GM12878 (cell line): ENCODE measurements at regions not wholly inside any gene's neighbourhood (a gene's known extent, or its start where the extent isn't known, plus 50 kb on each side); places are given as distances from the start of the nearest gene placed in this dataset.

Source experiments
- JUND ChIP-seq: IDR thresholded peaks from 2 replicates; pipeline ENCODE4 v1.6.1; 2012; ENCODE audit warnings: low read depth, mild to moderate bottlenecking, low read length, improper control_type of control experiment, moderate library complexity
- KAT2A ChIP-seq: conservative IDR thresholded peaks from 2 replicates; pipeline ENCODE4 v1.6.1; 2011; ENCODE audit warnings: low read depth, low read length; ENCODE audit not compliant: control insufficient read depth
- TF ChIP-seq, protein P1 (sequence below): fragments of 450-650 bp; formaldehyde crosslinking; IDR thresholded peaks from 2 replicates; pipeline ENCODE4 v1.5.0; 2022; ENCODE audit warnings: mild to moderate bottlenecking, missing genetic modification characterization
- TF ChIP-seq, protein P2 (sequence below): fragments of 450-650 bp; IDR thresholded peaks from 2 replicates; pipeline ENCODE4 v1.6.1; 2017; ENCODE audit warnings: borderline replicate concordance
- TF ChIP-seq, protein P3 (sequence below): fragments of 450-650 bp; IDR thresholded peaks from 2 replicates; pipeline ENCODE4 v1.6.1; 2016; ENCODE audit warnings: mild to moderate bottlenecking, moderate library complexity, borderline replicate concordance
- TF ChIP-seq, protein P4 (sequence below): IDR thresholded peaks from 2 replicates; pipeline ENCODE4 v1.6.1; 2012; ENCODE audit warnings: low read depth, low read length, improper control_type of control experiment

DNA sequence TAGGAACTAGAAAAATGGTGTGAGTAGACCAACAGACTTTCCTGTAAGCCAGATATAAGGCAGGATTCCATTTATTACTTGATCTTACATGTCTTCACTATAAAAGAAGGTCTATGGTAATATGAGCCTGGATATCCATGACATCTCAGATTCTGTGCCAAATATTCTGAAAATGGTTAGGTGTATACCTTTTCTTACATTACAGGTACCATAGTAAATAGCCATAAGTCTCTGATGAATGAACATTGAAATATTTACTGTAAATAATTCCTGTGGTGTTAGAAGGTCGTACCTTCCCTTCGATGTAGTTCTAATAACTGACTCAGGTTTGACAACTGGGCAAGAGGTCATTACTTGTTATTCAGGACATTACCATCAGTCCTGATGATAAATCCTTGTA, 657.9 kb downstream of the BRINP3 start (continued):
- TF ChIP-seq, protein P1, sequence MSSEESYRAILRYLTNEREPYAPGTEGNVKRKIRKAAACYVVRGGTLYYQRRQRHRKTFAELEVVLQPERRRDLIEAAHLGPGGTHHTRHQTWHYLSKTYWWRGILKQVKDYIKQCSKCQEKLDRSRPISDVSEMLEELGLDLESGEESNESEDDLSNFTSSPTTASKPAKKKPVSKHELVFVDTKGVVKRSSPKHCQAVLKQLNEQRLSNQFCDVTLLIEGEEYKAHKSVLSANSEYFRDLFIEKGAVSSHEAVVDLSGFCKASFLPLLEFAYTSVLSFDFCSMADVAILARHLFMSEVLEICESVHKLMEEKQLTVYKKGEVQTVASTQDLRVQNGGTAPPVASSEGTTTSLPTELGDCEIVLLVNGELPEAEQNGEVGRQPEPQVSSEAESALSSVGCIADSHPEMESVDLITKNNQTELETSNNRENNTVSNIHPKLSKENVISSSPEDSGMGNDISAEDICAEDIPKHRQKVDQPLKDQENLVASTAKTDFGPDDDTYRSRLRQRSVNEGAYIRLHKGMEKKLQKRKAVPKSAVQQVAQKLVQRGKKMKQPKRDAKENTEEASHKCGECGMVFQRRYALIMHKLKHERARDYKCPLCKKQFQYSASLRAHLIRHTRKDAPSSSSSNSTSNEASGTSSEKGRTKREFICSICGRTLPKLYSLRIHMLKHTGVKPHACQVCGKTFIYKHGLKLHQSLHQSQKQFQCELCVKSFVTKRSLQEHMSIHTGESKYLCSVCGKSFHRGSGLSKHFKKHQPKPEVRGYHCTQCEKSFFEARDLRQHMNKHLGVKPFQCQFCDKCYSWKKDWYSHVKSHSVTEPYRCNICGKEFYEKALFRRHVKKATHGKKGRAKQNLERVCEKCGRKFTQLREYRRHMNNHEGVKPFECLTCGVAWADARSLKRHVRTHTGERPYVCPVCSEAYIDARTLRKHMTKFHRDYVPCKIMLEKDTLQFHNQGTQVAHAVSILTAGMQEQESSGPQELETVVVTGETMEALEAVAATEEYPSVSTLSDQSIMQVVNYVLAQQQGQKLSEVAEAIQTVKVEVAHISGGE (CRISPR knock-in tag), result no peak
- TF ChIP-seq, protein P2, sequence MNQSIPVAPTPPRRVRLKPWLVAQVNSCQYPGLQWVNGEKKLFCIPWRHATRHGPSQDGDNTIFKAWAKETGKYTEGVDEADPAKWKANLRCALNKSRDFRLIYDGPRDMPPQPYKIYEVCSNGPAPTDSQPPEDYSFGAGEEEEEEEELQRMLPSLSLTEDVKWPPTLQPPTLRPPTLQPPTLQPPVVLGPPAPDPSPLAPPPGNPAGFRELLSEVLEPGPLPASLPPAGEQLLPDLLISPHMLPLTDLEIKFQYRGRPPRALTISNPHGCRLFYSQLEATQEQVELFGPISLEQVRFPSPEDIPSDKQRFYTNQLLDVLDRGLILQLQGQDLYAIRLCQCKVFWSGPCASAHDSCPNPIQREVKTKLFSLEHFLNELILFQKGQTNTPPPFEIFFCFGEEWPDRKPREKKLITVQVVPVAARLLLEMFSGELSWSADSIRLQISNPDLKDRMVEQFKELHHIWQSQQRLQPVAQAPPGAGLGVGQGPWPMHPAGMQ, result no peak
- no peak for TF ChIP-seq JUND
- TF ChIP-seq, protein P3, sequence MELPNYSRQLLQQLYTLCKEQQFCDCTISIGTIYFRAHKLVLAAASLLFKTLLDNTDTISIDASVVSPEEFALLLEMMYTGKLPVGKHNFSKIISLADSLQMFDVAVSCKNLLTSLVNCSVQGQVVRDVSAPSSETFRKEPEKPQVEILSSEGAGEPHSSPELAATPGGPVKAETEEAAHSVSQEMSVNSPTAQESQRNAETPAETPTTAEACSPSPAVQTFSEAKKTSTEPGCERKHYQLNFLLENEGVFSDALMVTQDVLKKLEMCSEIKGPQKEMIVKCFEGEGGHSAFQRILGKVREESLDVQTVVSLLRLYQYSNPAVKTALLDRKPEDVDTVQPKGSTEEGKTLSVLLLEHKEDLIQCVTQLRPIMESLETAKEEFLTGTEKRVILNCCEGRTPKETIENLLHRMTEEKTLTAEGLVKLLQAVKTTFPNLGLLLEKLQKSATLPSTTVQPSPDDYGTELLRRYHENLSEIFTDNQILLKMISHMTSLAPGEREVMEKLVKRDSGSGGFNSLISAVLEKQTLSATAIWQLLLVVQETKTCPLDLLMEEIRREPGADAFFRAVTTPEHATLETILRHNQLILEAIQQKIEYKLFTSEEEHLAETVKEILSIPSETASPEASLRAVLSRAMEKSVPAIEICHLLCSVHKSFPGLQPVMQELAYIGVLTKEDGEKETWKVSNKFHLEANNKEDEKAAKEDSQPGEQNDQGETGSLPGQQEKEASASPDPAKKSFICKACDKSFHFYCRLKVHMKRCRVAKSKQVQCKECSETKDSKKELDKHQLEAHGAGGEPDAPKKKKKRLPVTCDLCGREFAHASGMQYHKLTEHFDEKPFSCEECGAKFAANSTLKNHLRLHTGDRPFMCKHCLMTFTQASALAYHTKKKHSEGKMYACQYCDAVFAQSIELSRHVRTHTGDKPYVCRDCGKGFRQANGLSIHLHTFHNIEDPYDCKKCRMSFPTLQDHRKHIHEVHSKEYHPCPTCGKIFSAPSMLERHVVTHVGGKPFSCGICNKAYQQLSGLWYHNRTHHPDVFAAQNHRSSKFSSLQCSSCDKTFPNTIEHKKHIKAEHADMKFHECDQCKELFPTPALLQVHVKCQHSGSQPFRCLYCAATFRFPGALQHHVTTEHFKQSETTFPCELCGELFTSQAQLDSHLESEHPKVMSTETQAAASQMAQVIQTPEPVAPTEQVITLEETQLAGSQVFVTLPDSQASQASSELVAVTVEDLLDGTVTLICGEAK, result no peak
- TF ChIP-seq, protein P4, sequence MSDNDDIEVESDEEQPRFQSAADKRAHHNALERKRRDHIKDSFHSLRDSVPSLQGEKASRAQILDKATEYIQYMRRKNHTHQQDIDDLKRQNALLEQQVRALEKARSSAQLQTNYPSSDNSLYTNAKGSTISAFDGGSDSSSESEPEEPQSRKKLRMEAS, result no peak
- TF ChIP-seq KAT2A, result no peak
